SU-DHL-6 (cell line): ENCODE measurements at regions not wholly inside any gene's neighbourhood (a gene's known extent, or its start where the extent isn't known, plus 50 kb on each side); places are given as distances from the start of the nearest gene placed in this dataset.

Source experiments
- H2AFZ ChIP-seq: fragments of 200-600 bp; sonication (generic); 2 replicates; pipeline ENCODE4 v1.6.1; 2014; ENCODE audit warnings: low read depth, mild to moderate bottlenecking, moderate library complexity, mixed read lengths, antibody characterized with exemption, low read length; ENCODE audit not compliant: severe bottlenecking
- H3F3A ChIP-seq: fragments of 200-600 bp; shearing (Covaris generic); 2 replicates; pipeline ENCODE4 v1.6.0; 2016; ENCODE audit warnings: antibody characterized with exemption, mild to moderate bottlenecking; ENCODE audit not compliant: insufficient read depth
- H3K27ac ChIP-seq: fragments of 200-600 bp; sonication (generic); 2 replicates; pipeline ENCODE4 v1.5.1; 2016; ENCODE audit warnings: low read depth, mild to moderate bottlenecking, low read length, moderate library complexity, mixed read lengths
- H3K27me3 ChIP-seq: fragments of 200-600 bp; sonication (generic), shearing (Covaris generic); 2 replicates; pipeline ENCODE4 v1.6.0; 2014; ENCODE audit warnings: mild to moderate bottlenecking, low read length
- H3K36me3 ChIP-seq: fragments of 200-600 bp; sonication (generic); 2 replicates; pipeline ENCODE4 v1.6.1; 2014; ENCODE audit warnings: mild to moderate bottlenecking, low read length, mixed read lengths
- H3K4me2 ChIP-seq: fragments of 300-600, 200-600 bp; shearing (Covaris generic), sonication (generic); 2 replicates; pipeline ENCODE4 v1.6.0; 2014; ENCODE audit warnings: low read length, low read depth, mild to moderate bottlenecking; ENCODE audit not compliant: poor library complexity, severe bottlenecking
- H3K4me3 ChIP-seq: fragments of 200-600 bp; sonication (generic); 2 replicates; pipeline ENCODE4 v1.5.1; 2014; ENCODE audit warnings: antibody characterized with exemption, low read length, mild to moderate bottlenecking, mixed read lengths; ENCODE audit not compliant: insufficient read depth, poor library complexity, severe bottlenecking
- H3K79me2 ChIP-seq: fragments of 200-600 bp; sonication (generic); 2 replicates; pipeline ENCODE4 v1.6.1; 2014; ENCODE audit warnings: mild to moderate bottlenecking, low read length, moderate library complexity; ENCODE audit not compliant: insufficient read depth
- H3K9ac ChIP-seq: fragments of 200-600 bp; sonication (generic); 2 replicates; pipeline ENCODE4 v1.7.0; 2014; ENCODE audit warnings: mild to moderate bottlenecking, low read length
- H3K9me2 ChIP-seq: fragments of 200-600 bp; sonication (generic); replicated peaks from 2 replicates; pipeline ENCODE4 v1.6.1; 2014; ENCODE audit warnings: low read length; ENCODE audit not compliant: insufficient read depth
- H3K9me3 ChIP-seq: fragments of 200-600 bp; sonication (generic); 2 replicates; pipeline ENCODE4 v1.6.1; 2014; ENCODE audit warnings: low read length, mixed read lengths; ENCODE audit not compliant: insufficient read depth
- H4K20me1 ChIP-seq: fragments of 200-600 bp; sonication (generic); 2 replicates; pipeline ENCODE4 v1.6.1; 2014; ENCODE audit warnings: low read depth, mild to moderate bottlenecking, antibody characterized with exemption, low read length, moderate library complexity, mixed read lengths
- CTCF ChIP-seq: fragments of 200-600 bp; sonication (generic); IDR thresholded peaks from one replicate; pipeline ENCODE4 v1.5.1; 2017; ENCODE audit warnings: antibody characterized with exemption, mild to moderate bottlenecking, low read length, moderate library complexity; ENCODE audit not compliant: insufficient read depth, poor library complexity, severe bottlenecking
- EZH2phosphoT487 ChIP-seq: fragments of 200-600 bp; sonication (generic), shearing (Covaris generic); conservative IDR thresholded peaks from 2 replicates; pipeline ENCODE4 v1.6.1; 2018; ENCODE audit warnings: mild to moderate bottlenecking, antibody characterized with exemption, low read length, moderate library complexity, mixed read lengths

- Histone ChIP-seq H3K36me3 (no peaks in the 10 kb centered on the region), H3K4me3 (no peak overlapping the region), H3F3A (no peaks in the 10 kb centered on the region), H3K9me3 (no peaks in the 10 kb centered on the region), H3K27ac (no peak overlapping the region), H3K9me2 (no peaks in the 10 kb centered on the region), H3K79me2 (no peaks in the 10 kb centered on the region), H3K4me2 (no peak overlapping the region), H2AFZ (no peak overlapping the region), H3K9ac (no peak overlapping the region), H4K20me1 (no peaks in the 10 kb centered on the region), H3K27me3 (no peaks in the 10 kb centered on the region)
- TF ChIP-seq EZH2phosphoT487, result no peak
- no peak for TF ChIP-seq CTCF
These were observed 192.8 kb downstream of the GPAM start for GRCh38 chr10:111990734-111991133.

- H3K9me2 ChIP-seq, result no peaks in the 10 kb centered on the region
- no peak overlapping the region for H3K4me2 ChIP-seq
- no peaks in the 10 kb centered on the region for H4K20me1 ChIP-seq
- H3K9ac ChIP-seq, result no peak overlapping the region
- no peaks in the 10 kb centered on the region for H3F3A ChIP-seq
- no peak overlapping the region for H3K4me3 ChIP-seq
- no peak for TF ChIP-seq EZH2phosphoT487
- no peak for TF ChIP-seq CTCF
- H3K27ac ChIP-seq, result no peak overlapping the region
- H3K9me3 ChIP-seq, result no peaks in the 10 kb centered on the region
- H3K27me3 ChIP-seq, result no peaks in the 10 kb centered on the region
- no peak overlapping the region for H2AFZ ChIP-seq
- H3K36me3 ChIP-seq, result no peaks in the 10 kb centered on the region
- H3K79me2 ChIP-seq, result no peaks in the 10 kb centered on the region
These were observed 190.2 kb downstream of the GPAM start for GRCh38 chr10:111993321-111993720.

GRCh38 chr10:111993872-111994426, 189.6 kb downstream of the GPAM start:
- H3K36me3 ChIP-seq, result no peaks in the 10 kb centered on the region
- no peak overlapping the region for H3K4me2 ChIP-seq
- no peak overlapping the region for H3K9ac ChIP-seq
- H4K20me1 ChIP-seq, result no peaks in the 10 kb centered on the region
- H3K27me3 ChIP-seq, result no peaks in the 10 kb centered on the region
- H3K4me3 ChIP-seq, result no peak overlapping the region
- H3K79me2 ChIP-seq, result no peaks in the 10 kb centered on the region
- TF ChIP-seq CTCF (no peak), EZH2phosphoT487 (no peak)
- H3K27ac ChIP-seq, result no peak overlapping the region
- no peaks in the 10 kb centered on the region for H3K9me3 ChIP-seq
- H3F3A ChIP-seq, result no peaks in the 10 kb centered on the region
- H3K9me2 ChIP-seq, result no peaks in the 10 kb centered on the region
- no peak overlapping the region for H2AFZ ChIP-seq
